ENCODE measurements at regions not wholly inside any gene's neighbourhood (a gene's known extent, or its start where the extent isn't known, plus 50 kb on each side); places are given as distances from the start of the nearest gene placed in this dataset.

DNA sequence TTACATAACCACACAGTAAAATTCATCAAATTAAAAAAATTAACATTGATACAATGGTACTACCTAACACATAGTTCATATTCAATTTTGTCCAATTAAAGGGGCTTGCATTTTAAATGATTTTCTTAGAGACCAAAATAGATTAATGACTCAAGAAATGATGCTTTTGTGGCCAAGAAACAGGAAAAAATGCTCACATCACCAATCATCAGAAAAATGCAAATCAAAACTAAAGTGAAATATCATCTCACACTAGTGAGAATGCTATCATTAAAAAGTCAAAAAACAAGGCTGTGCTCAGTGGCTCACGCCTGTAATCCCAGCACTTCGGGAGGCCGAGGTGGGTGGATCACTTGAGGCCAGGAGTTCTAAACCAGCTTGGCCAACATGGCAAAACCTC lies 235.6 kb downstream of the PIK3C3 start:
- DNase-seq = no peak
- Histone ChIP-seq H3K4me3 (ENCODE audit: low read depth, low read length) (no peak overlapping the region), H3K36me3 (no peaks in the 10 kb centered on the region), H3K4me1 (peaks cover 6% of the 10 kb centered on the region), H3K9me3 (no peaks in the 10 kb centered on the region), H3K27me3 (no peaks in the 10 kb centered on the region)
- TF ChIP-seq, protein P1, sequence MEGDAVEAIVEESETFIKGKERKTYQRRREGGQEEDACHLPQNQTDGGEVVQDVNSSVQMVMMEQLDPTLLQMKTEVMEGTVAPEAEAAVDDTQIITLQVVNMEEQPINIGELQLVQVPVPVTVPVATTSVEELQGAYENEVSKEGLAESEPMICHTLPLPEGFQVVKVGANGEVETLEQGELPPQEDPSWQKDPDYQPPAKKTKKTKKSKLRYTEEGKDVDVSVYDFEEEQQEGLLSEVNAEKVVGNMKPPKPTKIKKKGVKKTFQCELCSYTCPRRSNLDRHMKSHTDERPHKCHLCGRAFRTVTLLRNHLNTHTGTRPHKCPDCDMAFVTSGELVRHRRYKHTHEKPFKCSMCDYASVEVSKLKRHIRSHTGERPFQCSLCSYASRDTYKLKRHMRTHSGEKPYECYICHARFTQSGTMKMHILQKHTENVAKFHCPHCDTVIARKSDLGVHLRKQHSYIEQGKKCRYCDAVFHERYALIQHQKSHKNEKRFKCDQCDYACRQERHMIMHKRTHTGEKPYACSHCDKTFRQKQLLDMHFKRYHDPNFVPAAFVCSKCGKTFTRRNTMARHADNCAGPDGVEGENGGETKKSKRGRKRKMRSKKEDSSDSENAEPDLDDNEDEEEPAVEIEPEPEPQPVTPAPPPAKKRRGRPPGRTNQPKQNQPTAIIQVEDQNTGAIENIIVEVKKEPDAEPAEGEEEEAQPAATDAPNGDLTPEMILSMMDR (IDR thresholded peaks at IDR 0.05; ENCODE audit: low read depth, low read length) = no peak

DNA sequence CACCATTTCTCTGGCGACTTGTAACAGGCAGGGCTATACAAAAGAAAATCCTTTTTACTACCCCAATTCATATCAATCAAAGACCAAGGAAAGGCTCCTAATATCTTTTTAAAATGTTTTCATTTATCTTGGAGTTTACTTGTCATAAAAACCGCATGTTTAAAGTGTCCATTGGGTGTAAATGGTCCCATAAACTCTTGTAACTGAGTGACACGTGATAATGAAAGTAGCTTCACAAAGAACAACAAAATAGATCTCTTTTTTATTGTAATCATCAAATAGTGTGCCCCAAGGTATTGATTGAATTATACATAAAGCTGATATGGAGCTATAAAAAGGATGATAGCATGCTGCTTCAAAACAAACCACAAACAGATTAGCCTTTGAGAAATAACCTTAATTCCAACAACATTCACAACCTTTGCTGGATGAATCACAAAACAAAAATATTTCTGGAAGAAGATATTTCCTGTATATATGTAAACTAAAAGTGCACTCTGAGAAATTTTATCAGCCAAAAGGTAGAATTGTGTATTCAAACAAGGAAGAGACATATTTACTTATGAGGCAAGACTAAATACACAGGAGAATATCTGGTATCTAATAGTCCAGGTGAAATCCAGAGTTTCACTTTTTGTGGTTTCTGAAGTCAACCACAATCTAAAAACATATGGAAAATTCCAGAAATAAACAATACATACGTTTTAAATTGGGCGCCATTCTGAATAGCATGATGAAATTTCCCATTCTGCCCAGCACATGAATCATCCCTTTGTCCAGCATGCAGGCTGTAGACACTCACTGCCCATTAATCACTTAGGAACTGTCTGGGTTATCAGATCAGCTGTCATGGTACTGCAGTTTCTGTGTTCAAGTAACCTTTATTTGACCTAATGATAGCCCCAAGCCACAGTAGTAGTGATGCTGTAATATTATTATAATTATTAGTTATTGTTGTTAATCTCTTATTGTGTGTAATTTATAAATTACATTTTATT lies 237.5 kb downstream of the PIK3C3 start:
- Histone ChIP-seq H3K9me3 (no peaks in the 10 kb centered on the region), H3K4me1 (peaks cover 6% of the 10 kb centered on the region), H3K27me3 (no peaks in the 10 kb centered on the region), H3K4me3 (ENCODE audit: low read depth, low read length) (no peak overlapping the region), H3K36me3 (no peaks in the 10 kb centered on the region)
- TF ChIP-seq, protein P1 (IDR thresholded peaks at IDR 0.05; ENCODE audit: low read depth, low read length) = no peak
- DNase-seq = peak; percentile 37

DNA sequence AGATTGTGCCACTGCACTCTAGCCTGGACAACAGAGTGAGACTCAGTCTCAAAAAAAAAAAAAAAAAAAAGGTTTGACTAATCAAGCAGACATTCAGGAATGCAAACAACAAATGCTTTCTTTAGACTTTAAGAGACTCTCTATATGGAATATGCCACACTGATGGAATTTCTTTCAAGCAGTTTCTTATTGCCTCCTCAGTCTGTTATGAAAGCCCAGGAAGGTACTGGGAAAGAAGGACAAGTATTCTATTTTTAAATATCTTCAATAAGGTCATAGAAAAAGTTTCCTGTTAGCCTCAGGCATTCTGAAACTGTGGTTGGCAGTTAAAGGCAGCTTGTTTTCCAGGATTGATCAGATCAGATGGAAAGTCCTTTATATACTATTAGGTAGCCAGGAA lies 241.6 kb downstream of the PIK3C3 start:
- Histone ChIP-seq H3K27me3 (no peaks in the 10 kb centered on the region), H3K4me1 (peaks cover 6% of the 10 kb centered on the region), H3K36me3 (no peaks in the 10 kb centered on the region), H3K9me3 (no peaks in the 10 kb centered on the region), H3K4me3 (ENCODE audit: low read depth, low read length) (no peak overlapping the region)
- TF ChIP-seq, protein P1 (IDR thresholded peaks at IDR 0.05; ENCODE audit: low read depth, low read length) = no peak
- DNase-seq = no peak

DNA sequence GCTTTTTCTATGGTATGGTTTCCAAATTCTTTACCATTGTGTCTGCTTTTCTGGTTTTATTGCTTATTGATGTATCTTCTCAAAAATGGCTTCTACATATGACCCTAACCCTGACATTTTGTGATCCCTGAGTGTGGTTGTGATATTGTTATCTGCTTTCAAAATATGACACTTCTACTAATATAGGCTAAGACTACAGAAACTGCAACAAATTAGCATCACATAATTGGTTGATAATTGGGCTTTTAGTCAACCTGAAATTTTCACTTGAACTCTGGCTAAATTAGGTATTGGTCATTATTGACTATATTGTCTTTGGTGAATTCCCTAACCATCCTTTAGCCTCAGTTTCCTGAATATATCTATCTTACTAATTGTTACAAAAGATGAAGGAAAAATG lies 246.1 kb downstream of the PIK3C3 start:
- Histone ChIP-seq H3K27me3 (no peaks in the 10 kb centered on the region), H3K36me3 (no peaks in the 10 kb centered on the region), H3K4me3 (ENCODE audit: low read depth, low read length) (no peak overlapping the region), H3K9me3 (no peaks in the 10 kb centered on the region), H3K4me1 (no peaks in the 10 kb centered on the region)
- no peak for DNase-seq
- TF ChIP-seq, protein P1 (IDR thresholded peaks at IDR 0.05; ENCODE audit: low read depth, low read length) = no peak

DNA sequence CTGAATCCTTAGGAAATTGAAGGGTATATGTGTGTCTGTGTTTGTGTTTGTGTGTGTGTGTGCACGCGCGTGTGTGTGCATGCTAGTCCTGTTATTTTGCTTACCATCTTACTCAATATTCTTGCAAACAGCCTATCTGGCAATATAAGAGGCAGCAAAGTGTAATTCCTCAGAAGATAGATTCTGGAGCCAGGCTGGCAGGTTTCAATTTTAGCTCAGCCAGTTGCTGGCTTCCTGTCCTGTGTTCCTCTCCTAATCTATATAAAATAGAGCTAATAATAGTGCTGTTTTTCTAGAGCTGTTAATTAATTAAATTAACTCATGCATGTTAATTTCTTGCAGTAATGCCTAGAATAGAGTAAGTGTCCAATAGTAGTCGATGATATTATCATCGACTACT lies 256.2 kb downstream of the PIK3C3 start:
- Histone ChIP-seq H3K4me1 (no peaks in the 10 kb centered on the region), H3K27me3 (no peaks in the 10 kb centered on the region), H3K36me3 (no peaks in the 10 kb centered on the region), H3K9me3 (no peaks in the 10 kb centered on the region), H3K4me3 (ENCODE audit: low read depth, low read length) (no peak overlapping the region)
- no peak for DNase-seq
- TF ChIP-seq, protein P1 (IDR thresholded peaks at IDR 0.05; ENCODE audit: low read depth, low read length) = no peak

DNA sequence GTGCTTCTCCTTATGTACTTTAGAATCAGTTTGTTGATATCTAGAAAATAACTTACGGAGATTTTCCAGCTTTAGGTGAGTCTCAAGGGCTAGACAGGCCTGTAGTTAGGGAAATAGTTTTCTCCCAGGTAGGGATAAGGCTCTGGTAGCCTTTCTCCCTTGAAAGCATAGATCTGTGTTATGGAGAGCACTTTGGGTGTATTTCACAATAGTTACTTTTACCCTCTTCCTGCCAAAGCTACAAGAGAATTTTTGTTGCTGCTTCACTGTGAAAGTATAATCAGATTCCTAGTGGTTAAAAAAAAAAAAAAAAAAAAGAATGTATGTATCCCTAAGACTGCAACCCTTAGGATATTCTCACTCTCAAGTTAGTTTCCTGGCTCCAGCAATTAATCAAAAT lies 267.5 kb downstream of the PIK3C3 start:
- DNase-seq = no peak
- H3K4me1 ChIP-seq = no peaks in the 10 kb centered on the region
- H3K9me3 ChIP-seq = no peaks in the 10 kb centered on the region
- no peaks in the 10 kb centered on the region for H3K27me3 ChIP-seq
- no peaks in the 10 kb centered on the region for H3K36me3 ChIP-seq
- TF ChIP-seq, protein P1 (IDR thresholded peaks at IDR 0.05; ENCODE audit: low read depth, low read length) = no peak
- H3K4me3 ChIP-seq (ENCODE audit: low read depth, low read length) = no peak overlapping the region

Data from BE2C (cell line).